ENCODE measurements at regions not wholly inside any gene's neighbourhood (a gene's known extent, or its start where the extent isn't known, plus 50 kb on each side); places are given as distances from the start of the nearest gene placed in this dataset.

GRCh38 chr7:13153742-13154141, 466.3 kb downstream of the ARL4A start:
- no peak overlapping the region for H3K4me3 ChIP-seq (ENCODE audit: low read length)
- H2AFZ ChIP-seq (ENCODE audit: low read depth, low read length), result no peak overlapping the region
- H3K4me1 ChIP-seq (ENCODE audit: insufficient read depth, low read length), result peaks cover 2% of the 10 kb centered on the region
- no peaks in the 10 kb centered on the region for H3K9me3 ChIP-seq (ENCODE audit: low read length)
- no peaks in the 10 kb centered on the region for H3K27me3 ChIP-seq (ENCODE audit: insufficient read depth, low read length)
- H3K36me3 ChIP-seq (ENCODE audit: insufficient read depth, low read length), result no peaks in the 10 kb centered on the region

GRCh38 chr7:13155188-13155587, 467.8 kb downstream of the ARL4A start:
- H2AFZ ChIP-seq (ENCODE audit: low read depth, low read length), result no peak overlapping the region
- no peaks in the 10 kb centered on the region for H3K9me3 ChIP-seq (ENCODE audit: low read length)
- H3K36me3 ChIP-seq (ENCODE audit: insufficient read depth, low read length), result no peaks in the 10 kb centered on the region
- H3K4me3 ChIP-seq (ENCODE audit: low read length), result no peak overlapping the region
- H3K4me1 ChIP-seq (ENCODE audit: insufficient read depth, low read length), result peaks cover 4% of the 10 kb centered on the region
- H3K27me3 ChIP-seq (ENCODE audit: insufficient read depth, low read length), result no peaks in the 10 kb centered on the region

- H3K4me1 ChIP-seq (ENCODE audit: insufficient read depth, low read length), result peaks cover 3% of the 10 kb centered on the region
- H3K9me3 ChIP-seq (ENCODE audit: low read length), result no peaks in the 10 kb centered on the region
- H2AFZ ChIP-seq (ENCODE audit: low read depth, low read length), result no peak overlapping the region
- H3K36me3 ChIP-seq (ENCODE audit: insufficient read depth, low read length), result no peaks in the 10 kb centered on the region
- no peak overlapping the region for H3K4me3 ChIP-seq (ENCODE audit: low read length)
- H3K27me3 ChIP-seq (ENCODE audit: insufficient read depth, low read length), result no peaks in the 10 kb centered on the region
These were observed 471.6 kb downstream of the ARL4A start for GRCh38 chr7:13159003-13159402.

GRCh38 chr7:13159467-13160184, 472.2 kb downstream of the ARL4A start:
- no peaks in the 10 kb centered on the region for H3K36me3 ChIP-seq (ENCODE audit: insufficient read depth, low read length)
- peaks cover 3% of the 10 kb centered on the region for H3K4me1 ChIP-seq (ENCODE audit: insufficient read depth, low read length)
- H2AFZ ChIP-seq (ENCODE audit: low read depth, low read length), result no peak overlapping the region
- H3K4me3 ChIP-seq (ENCODE audit: low read length), result no peak overlapping the region
- H3K9me3 ChIP-seq (ENCODE audit: low read length), result no peaks in the 10 kb centered on the region
- H3K27me3 ChIP-seq (ENCODE audit: insufficient read depth, low read length), result no peaks in the 10 kb centered on the region

- no peaks in the 10 kb centered on the region for H3K27me3 ChIP-seq (ENCODE audit: insufficient read depth, low read length)
- no peaks in the 10 kb centered on the region for H3K36me3 ChIP-seq (ENCODE audit: insufficient read depth, low read length)
- H3K9me3 ChIP-seq (ENCODE audit: low read length), result no peaks in the 10 kb centered on the region
- no peak overlapping the region for H3K4me3 ChIP-seq (ENCODE audit: low read length)
- H3K4me1 ChIP-seq (ENCODE audit: insufficient read depth, low read length), result peaks cover 3% of the 10 kb centered on the region
- no peak overlapping the region for H2AFZ ChIP-seq (ENCODE audit: low read depth, low read length)
These were observed 473.7 kb downstream of the ARL4A start for GRCh38 chr7:13161125-13161524.

GRCh38 chr7:13165854-13166253, 478.4 kb downstream of the ARL4A start:
- no peaks in the 10 kb centered on the region for H3K36me3 ChIP-seq (ENCODE audit: insufficient read depth, low read length)
- no peak overlapping the region for H3K4me3 ChIP-seq (ENCODE audit: low read length)
- H3K4me1 ChIP-seq (ENCODE audit: insufficient read depth, low read length), result no peaks in the 10 kb centered on the region
- H3K27me3 ChIP-seq (ENCODE audit: insufficient read depth, low read length), result no peaks in the 10 kb centered on the region
- no peak overlapping the region for H2AFZ ChIP-seq (ENCODE audit: low read depth, low read length)
- peaks cover 6% of the 10 kb centered on the region for H3K9me3 ChIP-seq (ENCODE audit: low read length)

DNA sequence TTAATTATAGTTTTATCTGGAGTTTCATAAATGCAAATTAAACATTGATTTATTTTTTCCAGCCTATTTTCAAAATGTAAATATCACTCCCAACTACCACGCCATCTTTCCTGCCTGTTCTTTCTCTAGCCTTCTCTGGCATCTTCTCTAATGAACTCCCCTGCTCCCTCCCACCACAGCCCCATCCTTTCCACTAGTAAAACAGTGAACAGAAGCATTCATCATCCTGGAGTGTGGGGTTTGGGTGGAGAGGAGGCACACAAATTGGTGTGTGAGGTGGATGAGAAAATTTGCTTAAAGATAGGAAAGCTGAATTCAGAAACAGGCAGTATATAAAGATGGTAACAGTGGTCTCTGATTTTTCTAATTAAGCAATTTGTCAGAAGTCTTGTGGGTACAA, 479.4 kb downstream of the ARL4A start:
- Histone ChIP-seq H3K9me3 (ENCODE audit: low read length) (peaks cover 6% of the 10 kb centered on the region), H3K4me3 (ENCODE audit: low read length) (no peak overlapping the region), H2AFZ (ENCODE audit: low read depth, low read length) (no peak overlapping the region), H3K36me3 (ENCODE audit: insufficient read depth, low read length) (no peaks in the 10 kb centered on the region), H3K27me3 (ENCODE audit: insufficient read depth, low read length) (no peaks in the 10 kb centered on the region), H3K4me1 (ENCODE audit: insufficient read depth, low read length) (no peaks in the 10 kb centered on the region)

DNA sequence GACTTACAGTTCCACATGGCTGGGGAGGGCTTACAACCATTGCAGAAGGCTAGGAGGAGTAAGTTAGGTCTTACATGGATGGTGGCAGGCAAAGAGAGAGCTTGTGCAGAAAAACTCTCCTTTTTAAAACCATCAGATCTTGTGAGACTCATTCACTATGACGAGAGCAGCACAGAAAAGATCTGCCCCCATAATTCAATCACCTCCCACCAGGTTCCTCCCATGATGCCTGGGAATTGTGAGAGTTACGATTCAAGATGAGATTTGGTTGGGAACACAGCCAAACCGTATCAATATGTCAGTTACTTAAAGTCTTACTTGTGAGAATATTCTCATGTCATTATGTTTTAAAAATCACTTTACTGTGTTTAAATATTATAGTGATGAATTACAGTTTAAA, 481.9 kb downstream of the ARL4A start:
- H3K4me1 ChIP-seq (ENCODE audit: insufficient read depth, low read length), result no peaks in the 10 kb centered on the region
- peaks cover 6% of the 10 kb centered on the region for H3K9me3 ChIP-seq (ENCODE audit: low read length)
- no peak overlapping the region for H2AFZ ChIP-seq (ENCODE audit: low read depth, low read length)
- H3K4me3 ChIP-seq (ENCODE audit: low read length), result no peak overlapping the region
- H3K36me3 ChIP-seq (ENCODE audit: insufficient read depth, low read length), result no peaks in the 10 kb centered on the region
- H3K27me3 ChIP-seq (ENCODE audit: insufficient read depth, low read length), result no peaks in the 10 kb centered on the region

- Histone ChIP-seq H3K4me3 (ENCODE audit: low read length) (no peak overlapping the region), H2AFZ (ENCODE audit: low read depth, low read length) (no peak overlapping the region), H3K27me3 (ENCODE audit: insufficient read depth, low read length) (no peaks in the 10 kb centered on the region), H3K4me1 (ENCODE audit: insufficient read depth, low read length) (no peaks in the 10 kb centered on the region), H3K36me3 (ENCODE audit: insufficient read depth, low read length) (no peaks in the 10 kb centered on the region), H3K9me3 (ENCODE audit: low read length) (no peaks in the 10 kb centered on the region)
These were observed 487.6 kb downstream of the ARL4A start for GRCh38 chr7:13174991-13175390.

DNA sequence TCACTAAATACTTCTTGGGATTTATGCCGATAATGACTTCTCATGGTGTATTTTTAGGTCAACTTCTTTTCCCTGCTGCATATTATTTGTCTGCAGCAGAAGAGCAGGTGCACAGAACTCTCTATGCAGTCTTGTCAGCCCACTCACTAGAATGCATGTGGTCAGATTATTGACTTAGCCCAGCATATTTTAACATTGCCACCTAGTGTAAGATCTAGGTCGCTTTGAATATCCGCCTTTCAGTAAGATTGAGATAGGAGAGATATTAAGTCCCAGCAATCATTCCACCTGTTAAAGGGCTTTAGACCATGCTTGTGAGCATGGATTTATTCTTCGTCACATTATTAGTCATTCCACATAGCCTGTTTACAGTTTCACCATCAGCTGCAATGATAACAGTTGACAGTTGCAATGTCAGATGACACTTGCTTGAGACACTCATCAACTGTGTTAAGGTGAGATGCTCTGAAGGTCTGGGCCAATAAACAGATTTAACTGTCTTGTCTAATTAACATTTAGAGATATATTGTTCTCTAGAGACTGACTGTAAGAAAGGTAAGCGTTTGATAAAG, 491.7 kb downstream of the ARL4A start:
- Histone ChIP-seq H3K4me1 (ENCODE audit: insufficient read depth, low read length) (no peaks in the 10 kb centered on the region), H3K4me3 (ENCODE audit: low read length) (no peak overlapping the region), H3K9me3 (ENCODE audit: low read length) (no peaks in the 10 kb centered on the region), H2AFZ (ENCODE audit: low read depth, low read length) (no peak overlapping the region), H3K27me3 (ENCODE audit: insufficient read depth, low read length) (no peaks in the 10 kb centered on the region), H3K36me3 (ENCODE audit: insufficient read depth, low read length) (no peaks in the 10 kb centered on the region)

- H3K4me1 ChIP-seq (ENCODE audit: insufficient read depth, low read length), result no peaks in the 10 kb centered on the region
- no peaks in the 10 kb centered on the region for H3K27me3 ChIP-seq (ENCODE audit: insufficient read depth, low read length)
- no peaks in the 10 kb centered on the region for H3K9me3 ChIP-seq (ENCODE audit: low read length)
- H2AFZ ChIP-seq (ENCODE audit: low read depth, low read length), result peak overlapping the region; percentile 14
- no peak overlapping the region for H3K4me3 ChIP-seq (ENCODE audit: low read length)
- no peaks in the 10 kb centered on the region for H3K36me3 ChIP-seq (ENCODE audit: insufficient read depth, low read length)
These were observed 492.5 kb downstream of the ARL4A start for GRCh38 chr7:13179775-13180523.

DNA sequence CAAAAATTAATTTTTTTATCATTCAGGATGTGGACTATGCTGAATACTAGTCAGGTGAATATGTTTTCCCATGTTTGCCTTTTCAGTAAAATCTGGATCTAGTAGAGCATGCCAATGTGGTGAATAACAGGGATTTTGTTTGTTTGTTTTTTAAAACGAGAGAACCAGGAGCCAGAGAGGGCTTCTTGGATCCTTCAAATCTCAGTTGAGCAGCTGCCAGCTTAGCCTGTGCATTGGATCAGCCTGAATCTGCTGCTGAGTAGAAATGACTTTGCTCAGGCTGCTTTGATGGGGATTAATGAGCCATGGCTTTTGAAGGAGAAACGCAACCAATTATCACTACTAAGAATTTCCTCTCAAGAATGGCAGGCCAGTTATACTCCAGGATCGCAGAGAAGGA, 493.8 kb downstream of the ARL4A start:
- Histone ChIP-seq H3K27me3 (ENCODE audit: insufficient read depth, low read length) (no peaks in the 10 kb centered on the region), H3K4me3 (ENCODE audit: low read length) (no peak overlapping the region), H3K36me3 (ENCODE audit: insufficient read depth, low read length) (no peaks in the 10 kb centered on the region), H3K9me3 (ENCODE audit: low read length) (no peaks in the 10 kb centered on the region), H2AFZ (ENCODE audit: low read depth, low read length) (no peak overlapping the region), H3K4me1 (ENCODE audit: insufficient read depth, low read length) (no peaks in the 10 kb centered on the region)

- no peaks in the 10 kb centered on the region for H3K27me3 ChIP-seq (ENCODE audit: insufficient read depth, low read length)
- H3K9me3 ChIP-seq (ENCODE audit: low read length), result no peaks in the 10 kb centered on the region
- no peak overlapping the region for H2AFZ ChIP-seq (ENCODE audit: low read depth, low read length)
- H3K36me3 ChIP-seq (ENCODE audit: insufficient read depth, low read length), result no peaks in the 10 kb centered on the region
- H3K4me3 ChIP-seq (ENCODE audit: low read length), result no peak overlapping the region
- H3K4me1 ChIP-seq (ENCODE audit: insufficient read depth, low read length), result no peaks in the 10 kb centered on the region
These were observed 497.7 kb downstream of the ARL4A start for GRCh38 chr7:13185139-13185538.

Measured in neuron (in vitro differentiated cells).